SIG-M5 treated with dmso at 0.1 percent for 504 hours (cell line): ENCODE measurements at regions not wholly inside any gene's neighbourhood (a gene's known extent, or its start where the extent isn't known, plus 50 kb on each side); places are given as distances from the start of the nearest gene placed in this dataset.

Experiments used
- DNase-seq: peaks from one replicate; lab custom pipeline; 2025; ENCODE audit not compliant: unreplicated experiment; lab: John Stamatoyannopoulos, UW

- DNase-seq: no peak
Observed at GRCh38 chr2:35378791-35379190, 976.8 kb upstream of the CRIM1 start.

DNA sequence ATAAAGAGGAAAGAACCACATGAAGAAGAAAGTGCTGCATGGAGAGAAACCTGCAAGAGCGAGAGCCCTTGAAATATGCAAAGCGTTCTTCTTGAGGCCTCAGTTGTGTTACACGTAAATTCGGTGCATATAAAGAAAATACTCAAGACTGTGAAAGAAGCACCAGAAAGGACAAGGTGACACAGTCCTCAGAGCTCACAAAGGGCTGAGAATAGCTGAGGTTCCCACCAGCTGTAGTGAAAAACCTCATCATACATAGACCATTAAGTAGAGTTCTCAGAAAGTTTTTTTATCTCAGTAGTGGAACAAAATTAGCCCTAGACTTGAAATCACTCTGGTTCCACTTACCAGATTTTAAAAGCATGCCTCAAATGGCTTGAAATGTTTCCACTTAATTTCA is 980.7 kb upstream of the CRIM1 start:
- DNase-seq: no peak

DNA sequence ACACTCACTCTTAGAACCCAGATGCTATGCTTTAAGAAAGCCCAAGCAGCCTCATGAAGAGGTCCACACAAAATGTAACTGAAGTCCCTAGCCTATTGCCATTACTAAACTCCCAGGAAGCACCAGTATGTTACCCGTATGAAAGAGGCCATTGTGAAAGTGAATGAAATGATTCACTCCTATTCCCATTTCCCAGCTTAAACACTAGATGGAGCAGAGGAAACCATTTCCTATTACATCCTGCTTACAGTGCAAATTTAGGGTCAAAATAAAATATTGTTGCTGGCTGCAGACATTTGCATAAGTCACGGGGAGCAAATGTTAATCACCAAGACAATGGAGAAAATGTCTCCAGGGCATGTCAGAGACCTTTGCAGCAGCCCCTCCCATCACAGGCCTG is 989.7 kb upstream of the CRIM1 start:
- DNase-seq: no peak

GRCh38 chr2:35356332-35356731 is 999.2 kb upstream of the CRIM1 start:
- no peak for DNase-seq

- no peak for DNase-seq
Observed at GRCh38 chr2:35355056-35355455, 1000.5 kb upstream of the CRIM1 start.

DNA sequence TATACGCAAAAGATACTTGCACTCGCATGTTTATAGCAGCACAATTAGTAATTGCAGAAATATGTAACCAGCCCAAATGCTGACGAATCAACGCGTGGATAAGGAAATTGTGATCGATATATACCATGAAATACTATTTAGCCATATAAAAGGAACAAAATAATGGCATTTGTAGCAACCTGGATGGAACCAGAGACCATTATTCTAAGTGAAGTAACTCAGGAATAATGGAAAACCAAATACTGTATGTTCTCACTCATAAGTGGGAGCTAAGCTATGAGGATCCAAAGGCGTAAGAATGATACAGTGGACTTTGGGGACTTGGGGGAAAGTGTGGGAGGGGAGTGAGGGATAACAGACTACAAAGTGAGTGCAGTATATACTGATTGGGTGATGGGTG is 1008.0 kb upstream of the CRIM1 start:
- DNase-seq: no peak

GRCh38 chr2:35343135-35343534 is 1012.4 kb upstream of the CRIM1 start:
- DNase-seq: no peak

DNA sequence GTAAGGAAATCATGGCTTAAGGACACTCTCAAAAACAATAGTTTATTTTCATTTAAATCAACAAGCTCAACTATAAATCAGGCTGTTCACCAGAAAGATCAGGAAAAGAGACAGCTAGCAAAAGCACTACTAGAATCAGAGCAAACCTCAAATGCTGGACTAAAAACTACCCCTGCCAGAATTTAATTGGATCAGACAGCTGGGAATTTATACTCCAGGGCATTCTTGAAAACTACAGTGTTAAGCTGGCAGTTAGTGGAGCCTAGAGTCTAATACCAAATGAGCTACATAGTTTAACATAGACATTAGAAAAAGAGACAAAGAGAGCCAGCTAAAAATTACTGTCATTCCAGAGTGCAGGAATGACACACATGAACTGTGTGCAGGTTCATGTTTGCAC is 1016.4 kb upstream of the CRIM1 start:
- no peak for DNase-seq

- no peak for DNase-seq
Observed at GRCh38 chr2:35337922-35338321, 1017.7 kb upstream of the CRIM1 start.

GRCh38 chr2:35314049-35314448 is 1041.5 kb upstream of the CRIM1 start:
- no peak for DNase-seq

DNA sequence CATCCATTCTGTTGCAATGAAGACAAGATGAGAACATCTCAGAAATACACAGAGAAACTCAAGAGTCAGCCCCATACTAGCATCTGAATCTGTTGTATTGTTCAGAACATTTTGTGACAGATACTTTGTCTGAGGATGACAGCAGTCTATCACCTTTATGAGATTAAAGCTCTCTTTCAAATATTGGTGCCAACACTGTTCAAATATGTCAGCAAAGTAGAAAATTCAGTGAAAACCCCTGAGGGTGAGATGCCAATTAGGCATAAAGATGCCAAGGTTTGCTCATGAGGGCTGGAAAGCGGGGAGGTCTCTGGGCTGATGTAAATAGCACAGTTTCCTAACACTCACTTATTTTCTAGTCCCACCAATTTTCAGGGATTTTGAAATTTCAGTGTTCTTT is 1054.2 kb upstream of the CRIM1 start:
- no peak for DNase-seq

GRCh38 chr2:35298493-35298892 is 1057.1 kb upstream of the CRIM1 start:
- no peak for DNase-seq

DNA sequence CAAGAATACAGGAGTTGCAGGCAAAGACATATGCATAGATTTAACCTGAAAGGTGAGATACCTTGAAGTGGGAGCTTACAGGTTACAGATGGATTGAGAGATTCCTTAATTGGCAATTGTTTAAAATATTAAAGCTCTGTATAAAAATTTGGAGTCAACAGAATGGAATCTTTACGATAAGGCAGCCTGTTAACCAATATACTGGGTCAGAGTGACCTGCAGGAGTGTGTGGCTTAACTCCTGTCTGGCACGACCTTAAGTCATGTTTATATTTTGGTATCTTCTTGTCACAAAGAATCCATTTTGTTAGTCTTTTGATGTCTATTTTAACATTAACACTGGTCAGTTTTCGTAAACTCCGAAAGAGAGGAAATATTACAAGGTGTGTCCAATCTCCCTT is 1058.2 kb upstream of the CRIM1 start:
- DNase-seq: no peak

DNA sequence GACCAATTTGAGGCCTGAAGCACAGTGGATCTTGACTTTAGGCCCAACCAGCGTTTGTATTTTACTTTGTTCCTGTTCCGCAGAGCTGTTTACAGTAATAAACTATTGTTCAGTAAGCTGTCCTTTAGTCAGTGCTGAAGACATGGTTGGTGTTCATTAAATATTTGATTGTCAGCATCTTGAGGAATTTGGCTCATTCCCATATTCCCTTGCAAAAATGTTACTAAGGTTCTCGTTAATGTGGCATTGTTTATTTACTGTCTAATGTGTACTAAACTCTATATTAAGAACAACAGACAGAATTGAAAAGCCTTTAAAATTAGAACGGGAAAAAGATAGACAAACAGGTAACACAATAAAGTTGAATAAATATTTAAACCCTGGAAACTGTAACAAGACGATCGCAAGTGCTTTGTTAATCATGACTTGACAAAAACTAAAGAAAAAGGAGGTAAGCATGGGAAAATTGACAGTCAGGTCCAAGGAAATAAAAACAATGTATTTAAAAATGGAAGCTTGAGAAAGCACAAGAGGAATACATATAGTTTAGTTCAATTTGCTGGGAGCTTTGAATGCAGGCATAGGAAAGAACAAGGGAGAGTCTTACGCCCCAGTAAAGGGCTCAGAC is 1060.8 kb upstream of the CRIM1 start:
- no peak for DNase-seq

- no peak for DNase-seq
Observed at GRCh38 chr2:35293261-35293660, 1062.3 kb upstream of the CRIM1 start.

- DNase-seq: no peak
Observed at GRCh38 chr2:35292199-35292598, 1063.4 kb upstream of the CRIM1 start.

DNA sequence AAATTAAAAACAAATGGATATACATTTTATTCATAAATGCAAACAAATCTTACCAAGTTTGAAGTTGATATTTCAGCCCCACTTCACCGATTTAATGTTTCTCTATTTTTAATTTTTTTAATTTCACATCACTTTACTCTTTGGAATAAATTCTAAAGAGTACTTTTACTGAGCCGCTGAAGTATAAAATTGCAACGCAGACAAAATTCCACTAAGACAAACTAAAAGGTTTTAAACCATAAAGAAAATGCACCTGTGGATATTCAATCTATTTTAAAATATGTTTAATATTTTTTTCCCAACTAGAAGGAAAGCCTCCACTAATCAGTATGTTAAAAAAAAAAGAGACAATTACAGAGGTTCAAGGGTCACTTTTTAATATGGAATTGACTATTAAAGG is 1073.9 kb upstream of the CRIM1 start:
- DNase-seq: no peak

DNA sequence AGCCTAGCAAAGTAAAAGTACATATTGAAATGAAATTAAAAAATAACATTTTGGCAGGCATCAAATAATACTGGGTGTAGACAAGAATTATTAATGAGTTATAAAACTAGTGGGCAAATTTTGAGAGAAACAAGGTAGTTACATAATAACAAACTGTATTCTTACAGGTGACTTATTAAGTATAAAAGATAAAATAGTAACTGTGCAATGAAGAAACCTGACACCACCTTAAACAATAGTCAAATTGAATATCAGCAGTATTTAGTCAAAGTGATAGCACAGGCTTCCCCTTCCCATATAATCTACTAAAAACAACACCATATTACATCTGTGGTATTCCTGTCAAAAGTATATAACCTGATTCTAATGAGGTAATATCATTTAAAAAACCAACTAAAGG is 1099.8 kb upstream of the CRIM1 start:
- DNase-seq: no peak

GRCh38 chr2:35251156-35251555 is 1104.4 kb upstream of the CRIM1 start:
- no peak for DNase-seq

GRCh38 chr2:35246702-35247101 is 1108.9 kb upstream of the CRIM1 start:
- no peak for DNase-seq

DNA sequence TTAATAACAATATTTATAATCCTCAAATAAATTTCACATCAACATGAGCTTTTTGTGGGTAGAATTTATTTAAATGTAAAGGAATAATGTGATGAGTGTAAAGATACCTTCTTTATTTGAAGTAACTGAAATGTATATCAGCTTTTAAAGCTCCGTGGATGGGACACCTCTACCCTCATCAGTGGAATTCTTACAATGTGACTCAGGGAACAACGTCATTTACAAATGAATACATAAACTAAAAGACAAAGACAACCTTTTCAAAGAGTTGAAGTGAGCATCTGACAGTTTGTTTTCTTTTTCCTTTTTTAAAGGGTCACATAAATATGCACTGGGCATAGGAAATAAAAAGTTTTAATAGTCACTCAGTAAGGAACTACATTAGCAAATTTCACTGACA is 1127.0 kb upstream of the CRIM1 start:
- no peak for DNase-seq

DNA sequence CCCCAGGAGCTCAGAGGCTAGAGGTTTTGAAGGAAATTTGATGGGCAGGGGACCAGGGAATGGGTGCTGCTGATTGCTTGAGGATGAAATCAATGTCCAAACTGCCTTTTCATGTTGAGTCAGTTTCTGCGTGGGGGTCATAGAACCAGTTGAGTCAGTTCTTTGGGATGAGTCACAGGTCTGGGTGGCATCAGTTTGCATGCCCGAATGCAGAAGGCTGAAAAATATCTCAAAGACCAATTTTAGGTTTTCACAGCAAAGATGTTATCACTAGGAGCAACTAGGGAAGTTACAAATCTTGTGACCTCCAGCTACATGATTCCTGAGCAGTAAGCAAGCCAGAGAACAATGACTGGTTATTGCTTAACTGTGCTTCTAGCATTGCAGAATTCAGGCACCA is 1135.1 kb upstream of the CRIM1 start:
- DNase-seq: no peak

DNA sequence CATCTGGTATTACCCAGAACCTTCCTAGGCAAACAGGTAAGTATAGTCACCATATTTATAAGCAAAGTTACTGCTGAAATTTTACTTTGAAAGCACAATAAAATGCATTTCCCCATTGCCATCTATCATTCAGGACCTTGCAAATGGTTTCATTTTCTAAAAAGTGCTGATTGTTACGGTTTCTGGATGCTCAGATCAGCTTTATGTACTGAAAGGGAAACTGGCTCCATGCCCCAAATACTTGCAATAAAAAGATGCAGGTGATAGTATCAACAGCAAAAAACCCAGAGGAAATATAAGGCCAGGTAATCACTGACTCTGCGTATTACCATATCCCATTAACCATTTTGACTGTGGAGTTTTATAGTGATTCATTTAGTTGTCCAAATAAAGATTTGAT is 1150.7 kb upstream of the CRIM1 start:
- DNase-seq: no peak

DNA sequence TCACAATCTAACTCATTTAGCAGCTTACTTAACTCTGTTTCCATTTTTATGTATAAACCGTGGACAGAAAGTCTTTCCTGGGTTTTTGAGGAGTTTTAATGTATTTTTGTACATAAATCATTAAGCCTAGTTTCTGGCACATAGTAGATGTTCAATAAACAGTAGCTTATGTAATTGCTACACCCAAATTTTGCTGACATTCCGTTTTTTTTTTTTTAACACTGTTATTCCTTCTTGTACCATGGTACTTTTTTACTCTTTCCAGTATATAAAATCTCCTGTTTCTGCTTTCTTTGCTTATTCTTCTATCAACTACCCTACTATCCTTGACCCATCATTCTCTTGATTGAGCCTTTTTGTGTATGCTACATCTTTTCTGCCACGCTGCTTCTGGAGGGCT is 1151.3 kb upstream of the CRIM1 start:
- no peak for DNase-seq
